ENCODE measurements at regions not wholly inside any gene's neighbourhood (a gene's known extent, or its start where the extent isn't known, plus 50 kb on each side); places are given as distances from the start of the nearest gene placed in this dataset.
"Not testable (repeated sequence)": the region's sequence is repeated elsewhere in the genome, so short reads cannot be mapped to it uniquely, and the experiment has no call there.

DNA sequence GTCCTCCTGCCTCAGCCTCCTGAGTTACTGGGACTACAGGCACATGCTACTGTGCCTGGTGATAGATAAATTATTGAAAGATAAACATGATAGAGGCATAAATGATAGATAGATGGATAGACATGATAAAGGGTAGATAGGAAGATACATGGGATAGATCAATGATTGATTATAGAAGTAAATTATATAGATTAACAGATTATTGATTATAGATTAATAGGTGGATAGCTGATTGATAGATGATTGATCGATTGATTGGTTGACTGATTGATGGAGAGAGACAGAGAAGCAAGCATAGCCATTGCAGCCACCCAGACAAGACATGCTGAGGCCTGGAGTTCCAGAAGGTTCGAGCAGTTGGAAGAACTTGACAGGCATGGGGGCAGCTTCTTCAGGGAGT is 199.1 kb downstream of the CCT8L2 start:
- not testable (repeated sequence) for H3K9me3 ChIP-seq (ENCODE audit: control insufficient read depth in 2 of 2, insufficient read depth in 1 of 2, low read length in 1 of 2); DNase-seq (ENCODE audit: low read depth in 6 of 9, low spot score in 9 of 9); H3K4me3 ChIP-seq (ENCODE audit: low read length in 2 of 2); H3K27ac ChIP-seq (ENCODE audit: low read depth in 1 of 2, low read length in 1 of 2); H3K4me1 ChIP-seq (ENCODE audit: control insufficient read depth in 2 of 2, insufficient read depth in 2 of 2, low read length in 2 of 2); H3K27me3 ChIP-seq (ENCODE audit: control insufficient read depth in 2 of 2, insufficient read depth in 1 of 2, low read length in 1 of 2); H3K36me3 ChIP-seq (ENCODE audit: control insufficient read depth in 2 of 2, insufficient read depth in 2 of 2, low read length in 1 of 2)
- WGBS: 85% methylated on average over 2 of the region's 2 CpGs

DNA sequence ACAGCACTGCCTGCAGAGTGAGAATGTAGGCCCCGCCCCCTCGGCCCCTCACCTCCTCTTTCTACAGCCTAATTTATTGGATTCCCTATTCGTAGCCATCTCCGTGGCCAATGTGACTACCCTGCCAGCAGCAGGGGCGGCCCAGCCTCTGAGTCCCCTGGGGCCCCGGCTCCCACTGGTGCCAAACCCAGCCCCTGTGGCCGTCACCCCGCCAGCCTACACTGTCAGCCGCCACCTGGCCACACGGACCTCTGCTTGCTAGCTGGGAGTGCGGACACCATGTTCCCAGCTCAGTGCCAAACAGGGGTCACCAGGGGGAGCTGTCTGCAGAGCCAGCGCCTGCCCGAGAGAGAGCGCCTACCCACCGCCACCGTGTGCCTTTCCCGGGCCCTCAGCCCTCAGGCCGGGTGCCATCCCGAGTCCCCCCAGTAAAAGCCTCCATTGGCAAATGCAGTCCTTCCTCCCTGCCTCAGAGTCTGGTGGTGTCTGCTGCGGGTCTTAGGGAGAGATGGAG is 201.1 kb downstream of the CCT8L2 start:
- not testable (repeated sequence) for H3K4me1 ChIP-seq (ENCODE audit: control insufficient read depth in 2 of 2, insufficient read depth in 2 of 2, low read length in 2 of 2); H3K27ac ChIP-seq (ENCODE audit: low read depth in 1 of 2, low read length in 1 of 2); H3K4me3 ChIP-seq (ENCODE audit: low read length in 2 of 2); H3K36me3 ChIP-seq (ENCODE audit: control insufficient read depth in 2 of 2, insufficient read depth in 2 of 2, low read length in 1 of 2); H3K9me3 ChIP-seq (ENCODE audit: control insufficient read depth in 2 of 2, insufficient read depth in 1 of 2, low read length in 1 of 2); H3K27me3 ChIP-seq (ENCODE audit: control insufficient read depth in 2 of 2, insufficient read depth in 1 of 2, low read length in 1 of 2)
- DNase-seq (ENCODE audit: low read depth in 6 of 9, low spot score in 9 of 9): peak in 1 of 9 donors; percentile 0
- 72% methylated on average over 20 of the region's 20 CpGs for WGBS

DNA sequence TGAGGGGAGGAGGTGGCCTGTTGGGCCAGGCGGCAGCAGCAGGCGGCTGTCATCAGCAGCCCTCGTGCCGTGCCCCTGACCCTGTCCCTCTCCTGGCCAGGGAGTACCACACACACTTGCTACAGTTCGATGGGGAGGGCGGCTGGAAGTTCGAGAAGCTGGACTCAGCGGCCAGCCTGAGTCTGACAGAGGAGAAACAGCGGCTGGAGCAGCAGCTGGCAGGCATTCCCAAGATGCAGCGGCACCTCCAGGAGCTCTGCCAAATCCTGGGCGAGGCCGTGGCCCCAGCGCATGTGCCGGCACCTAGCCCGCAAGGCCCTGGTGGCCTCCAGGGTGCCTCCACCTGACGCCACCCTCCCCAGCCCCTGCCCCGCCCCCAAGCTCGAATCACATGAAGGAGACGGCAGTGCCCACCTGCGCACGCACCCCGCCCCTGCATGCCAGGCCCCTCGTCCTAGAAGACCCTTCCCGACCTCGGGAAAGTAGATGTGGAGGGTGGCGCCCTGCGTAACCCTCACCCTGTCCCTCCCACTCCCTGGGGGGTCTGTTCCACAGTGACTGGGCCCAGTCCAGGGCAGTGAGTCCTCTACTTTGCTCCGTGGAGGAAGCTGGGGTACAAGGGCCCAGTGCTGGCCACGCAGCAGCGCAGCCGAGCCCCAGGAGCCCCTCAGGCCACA is 201.9 kb downstream of the CCT8L2 start:
- not testable (repeated sequence) for H3K4me1 ChIP-seq (ENCODE audit: control insufficient read depth in 2 of 2, insufficient read depth in 2 of 2, low read length in 2 of 2); H3K36me3 ChIP-seq (ENCODE audit: control insufficient read depth in 2 of 2, insufficient read depth in 2 of 2, low read length in 1 of 2); DNase-seq (ENCODE audit: low read depth in 6 of 9, low spot score in 9 of 9); H3K4me3 ChIP-seq (ENCODE audit: low read length in 2 of 2); H3K9me3 ChIP-seq (ENCODE audit: control insufficient read depth in 2 of 2, insufficient read depth in 1 of 2, low read length in 1 of 2); H3K27ac ChIP-seq (ENCODE audit: low read depth in 1 of 2, low read length in 1 of 2); H3K27me3 ChIP-seq (ENCODE audit: control insufficient read depth in 2 of 2, insufficient read depth in 1 of 2, low read length in 1 of 2)
- WGBS: 93% methylated on average over 31 of the region's 31 CpGs

DNA sequence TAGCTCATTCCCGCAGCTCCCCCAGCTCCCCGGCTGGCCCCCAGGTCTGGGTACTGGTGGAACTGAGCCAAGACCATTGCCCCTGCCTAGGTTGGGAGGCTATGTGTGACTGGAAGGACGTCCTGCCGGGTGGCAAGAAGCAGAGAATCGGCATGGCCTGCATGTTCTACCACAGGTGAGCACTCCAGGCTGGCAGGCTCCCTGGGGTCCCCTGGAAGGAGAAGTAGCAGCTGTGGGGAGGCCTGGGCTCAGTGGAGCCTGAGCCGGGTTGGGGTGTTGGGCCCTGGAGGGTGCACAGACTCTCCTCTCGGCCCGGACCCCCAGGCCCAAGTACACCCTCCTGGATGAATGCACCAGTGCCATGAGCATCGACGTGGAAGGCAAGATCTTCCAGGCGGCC is 202.6 kb downstream of the CCT8L2 start:
- not testable (repeated sequence) for DNase-seq (ENCODE audit: low read depth in 6 of 9, low spot score in 9 of 9); H3K4me3 ChIP-seq (ENCODE audit: low read length in 2 of 2); H3K9me3 ChIP-seq (ENCODE audit: control insufficient read depth in 2 of 2, insufficient read depth in 1 of 2, low read length in 1 of 2); H3K27ac ChIP-seq (ENCODE audit: low read depth in 1 of 2, low read length in 1 of 2); H3K36me3 ChIP-seq (ENCODE audit: control insufficient read depth in 2 of 2, insufficient read depth in 2 of 2, low read length in 1 of 2); H3K27me3 ChIP-seq (ENCODE audit: control insufficient read depth in 2 of 2, insufficient read depth in 1 of 2, low read length in 1 of 2); H3K4me1 ChIP-seq (ENCODE audit: control insufficient read depth in 2 of 2, insufficient read depth in 2 of 2, low read length in 2 of 2)
- WGBS: 92% methylated on average over 11 of the region's 11 CpGs

DNA sequence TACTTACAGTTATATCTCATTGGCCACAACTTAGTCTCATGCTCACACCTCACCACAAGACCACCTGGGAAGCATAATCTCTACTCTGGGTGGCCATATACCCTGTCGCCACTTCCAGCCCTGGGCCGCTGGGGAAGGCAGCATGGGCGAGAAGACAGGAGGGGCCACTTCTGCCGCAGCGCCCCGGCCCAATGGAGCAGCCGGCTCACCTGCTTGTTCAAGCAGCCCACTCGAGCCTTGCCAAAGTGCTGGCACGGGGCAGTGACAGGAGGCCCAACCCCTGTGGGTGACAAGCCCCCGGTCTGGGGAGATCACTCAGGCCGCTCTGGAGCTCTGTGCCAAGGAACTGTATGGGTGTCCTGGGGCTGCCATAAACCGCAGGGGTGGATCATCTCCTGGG is 203.4 kb downstream of the CCT8L2 start:
- not testable (repeated sequence) for H3K27ac ChIP-seq (ENCODE audit: low read depth in 1 of 2, low read length in 1 of 2); DNase-seq (ENCODE audit: low read depth in 6 of 9, low spot score in 9 of 9); H3K27me3 ChIP-seq (ENCODE audit: control insufficient read depth in 2 of 2, insufficient read depth in 1 of 2, low read length in 1 of 2); H3K4me3 ChIP-seq (ENCODE audit: low read length in 2 of 2); H3K9me3 ChIP-seq (ENCODE audit: control insufficient read depth in 2 of 2, insufficient read depth in 1 of 2, low read length in 1 of 2); H3K4me1 ChIP-seq (ENCODE audit: control insufficient read depth in 2 of 2, insufficient read depth in 2 of 2, low read length in 2 of 2); H3K36me3 ChIP-seq (ENCODE audit: control insufficient read depth in 2 of 2, insufficient read depth in 2 of 2, low read length in 1 of 2)
- 93% methylated on average over 12 of the region's 12 CpGs for WGBS

DNA sequence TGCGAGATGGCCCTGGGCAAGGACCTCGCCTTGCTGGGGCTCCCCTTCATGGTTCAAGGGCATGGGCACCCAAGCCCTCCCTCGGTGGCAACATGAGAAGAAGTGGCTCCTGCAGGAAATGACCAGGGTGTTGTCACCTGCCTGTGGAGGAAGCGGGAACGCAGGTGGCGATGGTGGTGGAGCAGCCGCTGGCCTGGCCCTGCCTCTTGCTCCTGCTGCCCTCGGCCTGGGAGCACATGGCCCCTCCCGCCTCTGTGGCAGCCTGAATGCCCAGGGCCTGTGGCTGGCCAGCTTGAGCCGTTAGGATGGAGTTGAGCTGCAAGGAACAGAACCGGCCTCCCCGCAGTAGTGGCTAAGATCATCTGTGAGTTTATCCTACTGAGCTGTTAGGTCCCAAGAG is 204.0 kb downstream of the CCT8L2 start:
- not testable (repeated sequence) for H3K27ac ChIP-seq (ENCODE audit: low read depth in 1 of 2, low read length in 1 of 2); H3K9me3 ChIP-seq (ENCODE audit: control insufficient read depth in 2 of 2, insufficient read depth in 1 of 2, low read length in 1 of 2); H3K36me3 ChIP-seq (ENCODE audit: control insufficient read depth in 2 of 2, insufficient read depth in 2 of 2, low read length in 1 of 2); H3K4me3 ChIP-seq (ENCODE audit: low read length in 2 of 2); H3K4me1 ChIP-seq (ENCODE audit: control insufficient read depth in 2 of 2, insufficient read depth in 2 of 2, low read length in 2 of 2); H3K27me3 ChIP-seq (ENCODE audit: control insufficient read depth in 2 of 2, insufficient read depth in 1 of 2, low read length in 1 of 2); DNase-seq (ENCODE audit: low read depth in 6 of 9, low spot score in 9 of 9)
- WGBS: 87% methylated on average over 12 of the region's 12 CpGs

DNA sequence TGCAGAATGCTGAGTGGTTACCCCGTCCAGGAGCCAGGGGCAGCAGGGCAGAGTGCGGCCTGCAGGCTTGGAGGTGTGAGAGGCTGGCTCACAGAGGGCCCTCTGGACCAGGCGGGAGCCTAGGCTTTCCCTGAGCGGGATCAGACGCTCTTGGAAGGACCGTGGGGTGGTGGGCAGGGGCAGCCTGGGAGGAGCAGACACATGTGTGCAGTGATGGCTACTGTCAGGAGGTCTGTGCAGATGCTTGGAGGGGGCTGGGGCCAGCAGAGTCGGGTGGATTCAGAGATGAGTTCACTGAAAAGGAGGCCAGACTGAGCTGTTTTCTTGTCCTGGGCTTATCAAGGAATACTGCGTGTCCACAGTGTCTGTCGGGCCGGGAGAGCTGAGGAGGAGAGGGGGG is 204.5 kb downstream of the CCT8L2 start:
- not testable (repeated sequence) for H3K36me3 ChIP-seq (ENCODE audit: control insufficient read depth in 2 of 2, insufficient read depth in 2 of 2, low read length in 1 of 2); H3K4me1 ChIP-seq (ENCODE audit: control insufficient read depth in 2 of 2, insufficient read depth in 2 of 2, low read length in 2 of 2); DNase-seq (ENCODE audit: low read depth in 6 of 9, low spot score in 9 of 9); H3K27ac ChIP-seq (ENCODE audit: low read depth in 1 of 2, low read length in 1 of 2); H3K4me3 ChIP-seq (ENCODE audit: low read length in 2 of 2); H3K27me3 ChIP-seq (ENCODE audit: control insufficient read depth in 2 of 2, insufficient read depth in 1 of 2, low read length in 1 of 2); H3K9me3 ChIP-seq (ENCODE audit: control insufficient read depth in 2 of 2, insufficient read depth in 1 of 2, low read length in 1 of 2)
- WGBS: 87% methylated on average over 10 of the region's 10 CpGs

DNA sequence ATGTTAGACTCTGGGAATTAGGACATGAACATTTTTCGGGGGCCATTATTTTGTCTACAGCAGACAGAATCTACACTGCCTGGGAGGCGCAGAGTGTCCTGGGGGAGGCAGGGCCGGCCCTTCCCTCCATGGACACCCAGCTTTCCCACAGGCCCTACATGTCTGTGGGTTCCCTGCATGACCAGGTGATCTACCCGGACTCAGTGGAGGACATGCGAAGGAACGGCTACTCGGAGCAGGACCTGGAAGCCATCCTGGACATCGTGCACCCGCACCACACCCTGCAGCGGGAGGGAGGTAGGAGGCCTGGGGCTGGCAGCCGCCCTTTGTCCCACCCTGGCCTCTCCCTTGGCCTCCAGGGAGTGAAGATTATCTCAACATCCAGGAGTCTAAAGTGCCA is 205.1 kb downstream of the CCT8L2 start:
- not testable (repeated sequence) for H3K4me1 ChIP-seq (ENCODE audit: control insufficient read depth in 2 of 2, insufficient read depth in 2 of 2, low read length in 2 of 2); H3K9me3 ChIP-seq (ENCODE audit: control insufficient read depth in 2 of 2, insufficient read depth in 1 of 2, low read length in 1 of 2); DNase-seq (ENCODE audit: low read depth in 6 of 9, low spot score in 9 of 9); H3K4me3 ChIP-seq (ENCODE audit: low read length in 2 of 2); H3K27me3 ChIP-seq (ENCODE audit: control insufficient read depth in 2 of 2, insufficient read depth in 1 of 2, low read length in 1 of 2); H3K27ac ChIP-seq (ENCODE audit: low read depth in 1 of 2, low read length in 1 of 2); H3K36me3 ChIP-seq (ENCODE audit: control insufficient read depth in 2 of 2, insufficient read depth in 2 of 2, low read length in 1 of 2)
- whole genome bisulfite sequencing: 86% methylated on average over 11 of the region's 11 CpGs

DNA sequence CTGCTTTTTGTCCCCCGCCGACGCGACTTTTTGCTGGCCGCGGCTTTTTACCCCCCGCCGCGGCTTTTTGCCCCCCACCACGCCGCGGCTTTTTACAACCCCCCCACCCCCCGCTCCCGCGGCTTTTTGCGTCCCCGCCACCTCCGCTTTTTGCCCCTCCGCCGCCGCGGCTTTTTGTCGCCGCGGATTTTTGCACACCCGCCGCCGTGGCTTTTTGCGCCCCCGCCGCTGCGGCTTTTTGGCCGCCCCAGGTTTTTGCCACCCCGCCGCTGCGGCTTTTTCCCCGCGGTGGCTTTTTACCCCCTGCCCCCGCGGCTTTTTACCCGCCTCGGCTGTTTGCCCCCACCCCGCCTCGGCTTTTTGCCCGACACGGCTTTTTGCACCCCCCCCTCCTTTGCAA is 205.5 kb downstream of the CCT8L2 start:
- H3K27ac ChIP-seq (ENCODE audit: low read depth in 1 of 2, low read length in 1 of 2): no peak overlapping the region
- DNase-seq (ENCODE audit: low read depth in 6 of 9, low spot score in 9 of 9): no peak
- H3K36me3 ChIP-seq (ENCODE audit: control insufficient read depth in 2 of 2, insufficient read depth in 2 of 2, low read length in 1 of 2): no peaks in the 10 kb centered on the region
- peaks cover 1 to 6% of the 10 kb centered on the region in 2 donors for H3K9me3 ChIP-seq (ENCODE audit: control insufficient read depth in 2 of 2, insufficient read depth in 1 of 2, low read length in 1 of 2)
- 39% methylated on average over 46 of the region's 46 CpGs for WGBS
- H3K27me3 ChIP-seq (ENCODE audit: control insufficient read depth in 2 of 2, insufficient read depth in 1 of 2, low read length in 1 of 2): peaks cover 0 to 6% of the 10 kb centered on the region in 2 donors
- H3K4me1 ChIP-seq (ENCODE audit: control insufficient read depth in 2 of 2, insufficient read depth in 2 of 2, low read length in 2 of 2): no peaks in the 10 kb centered on the region
- H3K4me3 ChIP-seq (ENCODE audit: low read length in 2 of 2): no peak overlapping the region

DNA sequence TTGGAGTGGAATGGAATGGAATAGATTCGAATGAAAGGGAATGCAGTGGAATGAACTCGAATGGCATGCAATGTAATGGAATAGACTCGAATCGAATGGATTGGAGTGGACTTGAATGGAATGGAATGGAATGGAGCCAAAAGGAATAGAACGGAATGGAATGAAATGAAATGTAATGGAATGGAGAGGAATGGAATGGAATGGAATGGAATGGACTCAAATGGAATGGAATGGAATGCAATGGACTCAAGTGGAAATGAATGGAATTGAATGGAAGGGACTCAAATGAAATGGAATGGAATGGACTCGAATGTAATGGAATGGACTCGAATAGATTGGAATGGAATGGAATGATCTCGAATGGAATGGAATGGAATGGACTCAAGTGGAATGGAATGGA is 231.3 kb downstream of the CCT8L2 start:
- H3K36me3 ChIP-seq (ENCODE audit: control insufficient read depth in 2 of 2, insufficient read depth in 2 of 2, low read length in 1 of 2); H3K27me3 ChIP-seq (ENCODE audit: control insufficient read depth in 2 of 2, insufficient read depth in 1 of 2, low read length in 1 of 2); H3K4me1 ChIP-seq (ENCODE audit: control insufficient read depth in 2 of 2, insufficient read depth in 2 of 2, low read length in 2 of 2); H3K4me3 ChIP-seq (ENCODE audit: low read length in 2 of 2); DNase-seq (ENCODE audit: low read depth in 6 of 9, low spot score in 9 of 9); H3K9me3 ChIP-seq (ENCODE audit: control insufficient read depth in 2 of 2, insufficient read depth in 1 of 2, low read length in 1 of 2); H3K27ac ChIP-seq (ENCODE audit: low read depth in 1 of 2, low read length in 1 of 2): not testable (repeated sequence)
- WGBS: no CpG with 5 or more reads among the region's 8 CpGs
